GM12864 (cell line): ENCODE measurements at regions not wholly inside any gene's neighbourhood (a gene's known extent, or its start where the extent isn't known, plus 50 kb on each side); places are given as distances from the start of the nearest gene placed in this dataset.

Experiments used
- DNase-seq: peaks from one replicate; pipeline ENCODE4 v3.0.0-alpha.2; 2011; ENCODE audit warnings: low read depth
- H3K4me3 ChIP-seq: 2 replicates; pipeline ENCODE4 v1.5.1; 2011; ENCODE audit warnings: mild to moderate bottlenecking, low read depth, low read length, control low read depth
- CTCF ChIP-seq: IDR thresholded peaks from 2 replicates; pipeline ENCODE4 v1.5.1; 2011; ENCODE audit warnings: low read depth, mild to moderate bottlenecking, moderate library complexity, low read length, control low read depth, inconsistent platforms; ENCODE audit errors: missing control alignments

DNA sequence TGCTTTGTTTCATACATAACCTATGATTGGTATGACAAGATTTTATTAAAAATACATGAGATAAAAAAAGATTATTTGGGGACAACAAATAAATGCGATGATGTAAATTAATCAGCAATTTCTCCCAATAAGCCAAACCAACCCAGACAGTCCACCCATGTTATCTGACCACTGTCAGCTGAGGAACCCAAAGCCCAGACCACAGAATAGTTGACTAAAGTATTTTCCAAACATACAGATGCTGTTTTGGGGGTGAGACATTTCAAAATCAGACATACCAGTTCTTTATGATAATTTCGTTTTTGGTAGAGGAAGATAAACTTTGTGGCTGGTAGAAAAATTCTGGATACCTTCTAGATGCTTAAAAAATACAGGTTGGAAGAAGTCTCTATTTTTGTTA is 650.8 kb upstream of the FAM241A start:
- no peak for DNase-seq
- TF ChIP-seq CTCF, result no peak
- H3K4me3 ChIP-seq, result no peak overlapping the region

GRCh38 chr4:111494971-111495370 is 650.3 kb upstream of the FAM241A start:
- no peak for TF ChIP-seq CTCF
- DNase-seq, result no peak
- H3K4me3 ChIP-seq, result no peak overlapping the region

- no peak for DNase-seq
- TF ChIP-seq CTCF, result no peak
- H3K4me3 ChIP-seq, result no peak overlapping the region
Observed at GRCh38 chr4:111499291-111499690, 646.0 kb upstream of the FAM241A start.

DNA sequence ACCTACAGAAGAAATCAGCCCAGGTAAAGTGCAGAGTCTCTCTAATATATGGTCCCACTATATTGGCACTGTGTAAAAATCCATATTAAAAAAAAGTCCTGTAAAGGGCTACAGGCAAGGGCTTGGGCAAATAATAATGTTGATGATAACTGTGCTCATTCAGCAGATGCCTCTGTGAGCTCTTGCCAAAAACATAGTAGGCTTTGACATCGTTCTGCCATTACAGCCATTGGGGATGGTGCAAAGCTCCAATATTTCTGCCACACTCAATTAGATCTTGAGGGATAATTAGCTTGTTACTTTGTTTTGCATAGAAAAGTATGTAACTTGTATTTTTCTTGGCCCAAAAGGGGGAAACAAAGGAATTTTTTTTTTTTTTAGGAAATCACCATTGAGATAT is 645.5 kb upstream of the FAM241A start:
- no peak for TF ChIP-seq CTCF
- no peak overlapping the region for H3K4me3 ChIP-seq
- no peak for DNase-seq

GRCh38 chr4:111500858-111501257 is 644.4 kb upstream of the FAM241A start:
- DNase-seq, result no peak
- no peak for TF ChIP-seq CTCF
- H3K4me3 ChIP-seq, result no peak overlapping the region

- H3K4me3 ChIP-seq, result no peak overlapping the region
- TF ChIP-seq CTCF, result no peak
- DNase-seq, result no peak
Observed at GRCh38 chr4:111501946-111502345, 643.3 kb upstream of the FAM241A start.

- no peak for DNase-seq
- no peak overlapping the region for H3K4me3 ChIP-seq
- TF ChIP-seq CTCF, result no peak
Observed at GRCh38 chr4:111502626-111503025, 642.6 kb upstream of the FAM241A start.
